Activated T-helper 17 cell treated with anti-CD3 and anti-CD28 coated beads, Interleukin-2, amount 50 U/mL, for 72 hours (primary cell): ENCODE measurements at regions not wholly inside any gene's neighbourhood (a gene's known extent, or its start where the extent isn't known, plus 50 kb on each side); places are given as distances from the start of the nearest gene placed in this dataset.
"Not testable (repeated sequence)": the region's sequence is repeated elsewhere in the genome, so short reads cannot be mapped to it uniquely, and the experiment has no call there.

ENCODE experiments used
- ATAC-seq: fragments of 150-1000 bp; cut with Tn5 transposase; replicated peaks from 2 replicates; pipeline ENCODE4 v1.10.0; 2021; ENCODE audit warnings: mild to moderate bottlenecking, moderate library complexity
- H3K27ac Mint-ChIP-seq: one replicate; pipeline ENCODE4 v1.8.0; 2022; ENCODE audit warnings: mixed read lengths
- H3K27me3 Mint-ChIP-seq: one replicate; pipeline ENCODE4 v1.8.0; 2022; ENCODE audit warnings: mixed read lengths
- H3K36me3 Mint-ChIP-seq: one replicate; pipeline ENCODE4 v1.8.0; 2022; ENCODE audit warnings: low read depth, mild to moderate bottlenecking, mixed read lengths
- H3K4me1 Mint-ChIP-seq: one replicate; pipeline ENCODE4 v1.8.0; 2022; ENCODE audit warnings: mixed read lengths
- H3K4me3 Mint-ChIP-seq: one replicate; pipeline ENCODE4 v1.8.0; 2022; ENCODE audit warnings: mild to moderate bottlenecking, mixed read lengths
- H3K9me3 Mint-ChIP-seq: one replicate; pipeline ENCODE4 v1.8.0; 2022; ENCODE audit warnings: mixed read lengths

GRCh38 chr5:68838157-68838718, 255.6 kb upstream of the SLC30A5 start:
- Mint-ChIP-seq H3K4me1 (no peaks in the 10 kb centered on the region), H3K27ac (no peak overlapping the region), H3K9me3 (no peaks in the 10 kb centered on the region), H3K36me3 (no peaks in the 10 kb centered on the region), H3K4me3 (no peak overlapping the region), H3K27me3 (peaks cover 4% of the 10 kb centered on the region)
- no peak for ATAC-seq

DNA sequence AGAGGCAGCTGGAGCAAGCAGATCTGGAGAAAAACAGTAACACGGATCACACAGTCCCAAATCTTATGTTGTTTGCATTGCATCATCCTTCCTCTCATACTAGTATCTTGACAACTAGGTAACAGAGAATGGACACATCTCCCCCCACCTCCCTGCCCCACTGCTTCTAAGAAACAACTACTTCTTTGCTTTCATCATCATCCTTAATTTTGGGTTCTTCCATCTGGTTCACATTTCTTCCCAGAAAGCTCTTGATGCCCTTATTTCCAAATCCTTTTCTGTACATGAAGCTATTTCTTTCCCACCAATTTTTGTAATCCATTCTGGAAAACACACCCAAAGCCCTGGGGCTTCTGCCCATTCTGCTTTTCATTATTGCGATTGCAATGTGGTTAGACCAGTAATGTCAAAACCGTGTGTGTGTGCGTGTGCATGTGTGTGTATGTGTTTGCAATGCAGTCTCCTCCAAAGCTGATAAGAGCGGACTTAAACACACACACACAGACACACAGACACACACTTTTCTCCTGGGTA, 254.7 kb upstream of the SLC30A5 start:
- Mint-ChIP-seq H3K4me3 (no peak overlapping the region), H3K36me3 (no peaks in the 10 kb centered on the region), H3K27ac (no peak overlapping the region), H3K27me3 (peaks cover 4% of the 10 kb centered on the region), H3K4me1 (no peaks in the 10 kb centered on the region), H3K9me3 (no peaks in the 10 kb centered on the region)
- ATAC-seq = no peak

GRCh38 chr5:68843624-68844364, 250.0 kb upstream of the SLC30A5 start:
- no peak overlapping the region for H3K27ac Mint-ChIP-seq
- H3K27me3 Mint-ChIP-seq = peaks cover 7% of the 10 kb centered on the region
- no peaks in the 10 kb centered on the region for H3K9me3 Mint-ChIP-seq

GRCh38 chr5:68845131-68845530, 248.7 kb upstream of the SLC30A5 start:
- Mint-ChIP-seq H3K27me3 (peaks cover 3% of the 10 kb centered on the region), H3K9me3 (no peaks in the 10 kb centered on the region), H3K4me3 (no peak overlapping the region), H3K36me3 (no peaks in the 10 kb centered on the region), H3K4me1 (no peaks in the 10 kb centered on the region), H3K27ac (no peak overlapping the region)
- ATAC-seq = no peak

More at GRCh38 chr5:68843624-68844364, 250.0 kb upstream of the SLC30A5 start:
- Mint-ChIP-seq H3K36me3 (no peaks in the 10 kb centered on the region), H3K4me1 (no peaks in the 10 kb centered on the region), H3K4me3 (no peak overlapping the region)
- ATAC-seq = no peak

- no peaks in the 10 kb centered on the region for H3K9me3 Mint-ChIP-seq
Observed at GRCh38 chr5:68846828-68847227, 247.0 kb upstream of the SLC30A5 start.

GRCh38 chr5:68848091-68848490, 245.7 kb upstream of the SLC30A5 start:
- no peaks in the 10 kb centered on the region for H3K9me3 Mint-ChIP-seq
- H3K27ac Mint-ChIP-seq = no peak overlapping the region
- peaks cover 7% of the 10 kb centered on the region for H3K27me3 Mint-ChIP-seq
- H3K4me3 Mint-ChIP-seq = no peak overlapping the region
- H3K36me3 Mint-ChIP-seq = no peaks in the 10 kb centered on the region
- no peak for ATAC-seq
- no peaks in the 10 kb centered on the region for H3K4me1 Mint-ChIP-seq

More at GRCh38 chr5:68846828-68847227, 247.0 kb upstream of the SLC30A5 start:
- Mint-ChIP-seq H3K27ac (no peak overlapping the region), H3K27me3 (peaks cover 7% of the 10 kb centered on the region), H3K4me1 (no peaks in the 10 kb centered on the region), H3K36me3 (no peaks in the 10 kb centered on the region), H3K4me3 (no peak overlapping the region)
- ATAC-seq = no peak

DNA sequence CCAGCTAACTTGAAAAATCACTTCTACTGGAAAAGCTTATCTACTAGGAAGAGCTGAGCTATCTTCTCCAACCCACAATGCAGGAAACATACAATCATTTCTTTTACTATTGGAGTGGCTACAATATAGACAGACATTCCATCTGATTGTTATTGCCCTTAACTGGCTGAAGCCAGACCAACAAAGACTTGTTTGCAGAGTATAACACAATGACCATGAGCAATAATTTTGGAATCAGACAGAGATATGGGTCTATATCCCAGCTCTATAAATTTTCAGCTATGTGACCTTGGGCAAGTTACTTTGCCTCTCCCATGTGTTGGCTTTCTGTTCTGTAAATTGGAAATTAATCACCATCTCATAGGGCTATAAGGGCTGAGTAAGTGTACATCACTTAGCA, 244.7 kb upstream of the SLC30A5 start:
- Mint-ChIP-seq H3K4me1 (no peaks in the 10 kb centered on the region), H3K4me3 (no peak overlapping the region), H3K36me3 (no peaks in the 10 kb centered on the region), H3K27me3 (peaks cover 7% of the 10 kb centered on the region), H3K27ac (no peak overlapping the region), H3K9me3 (no peaks in the 10 kb centered on the region)
- no peak for ATAC-seq

GRCh38 chr5:68849906-68850305, 243.9 kb upstream of the SLC30A5 start:
- H3K4me3 Mint-ChIP-seq = no peak overlapping the region

DNA sequence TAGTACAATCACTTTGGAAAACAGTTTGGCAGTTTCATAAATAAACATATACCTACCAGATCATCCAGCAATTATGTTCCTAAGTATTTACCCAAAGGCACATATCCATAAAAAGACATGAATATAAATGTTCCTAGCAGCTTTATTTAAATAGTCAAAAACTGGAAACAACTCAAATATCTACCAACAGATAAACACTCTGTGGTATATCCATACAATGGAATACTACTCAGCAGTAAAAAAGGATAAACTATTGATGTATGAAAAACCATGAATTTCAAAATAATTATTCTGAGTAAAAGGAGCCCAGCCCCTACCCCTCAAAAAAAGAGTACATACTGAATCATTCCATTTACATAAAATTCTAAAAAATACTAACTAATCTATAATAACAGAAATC, 232.7 kb upstream of the SLC30A5 start:
- H3K27me3 Mint-ChIP-seq = peaks cover 18% of the 10 kb centered on the region
- ATAC-seq = no peak
- no peak overlapping the region for H3K4me3 Mint-ChIP-seq
- no peaks in the 10 kb centered on the region for H3K4me1 Mint-ChIP-seq
- H3K36me3 Mint-ChIP-seq = no peaks in the 10 kb centered on the region
- no peaks in the 10 kb centered on the region for H3K9me3 Mint-ChIP-seq
- no peak overlapping the region for H3K27ac Mint-ChIP-seq

More at GRCh38 chr5:68849906-68850305, 243.9 kb upstream of the SLC30A5 start:
- H3K27ac Mint-ChIP-seq = no peak overlapping the region
- no peak for ATAC-seq
- H3K9me3 Mint-ChIP-seq = no peaks in the 10 kb centered on the region
- H3K27me3 Mint-ChIP-seq = peaks cover 7% of the 10 kb centered on the region
- H3K4me1 Mint-ChIP-seq = no peaks in the 10 kb centered on the region
- no peaks in the 10 kb centered on the region for H3K36me3 Mint-ChIP-seq

GRCh38 chr5:68862560-68862959, 231.3 kb upstream of the SLC30A5 start:
- H3K4me1 Mint-ChIP-seq = no peaks in the 10 kb centered on the region
- no peak overlapping the region for H3K4me3 Mint-ChIP-seq
- ATAC-seq = no peak
- peaks cover 22% of the 10 kb centered on the region for H3K27me3 Mint-ChIP-seq
- H3K36me3 Mint-ChIP-seq = no peaks in the 10 kb centered on the region
- H3K27ac Mint-ChIP-seq = no peak overlapping the region
- H3K9me3 Mint-ChIP-seq = no peaks in the 10 kb centered on the region

DNA sequence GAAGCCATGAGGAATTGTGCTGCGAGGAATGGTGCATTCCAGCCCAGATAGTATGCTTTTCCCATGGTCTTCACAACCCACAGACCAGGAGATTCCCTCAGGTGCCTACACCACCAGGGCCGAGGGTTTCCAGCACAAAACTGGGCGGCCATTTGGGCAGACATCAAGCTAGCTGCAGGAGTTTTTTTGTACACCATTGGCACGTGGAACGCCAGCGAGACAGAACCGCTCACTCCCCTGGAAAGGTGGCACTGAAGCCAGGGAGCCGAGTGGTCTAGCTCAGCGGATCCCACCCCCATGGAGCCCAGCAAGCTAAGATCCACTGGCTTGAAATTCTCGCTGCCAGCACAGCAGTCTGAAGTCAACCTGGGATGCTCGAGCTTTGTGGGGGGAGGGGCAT, 228.6 kb upstream of the SLC30A5 start:
- not testable (repeated sequence) for H3K9me3 Mint-ChIP-seq, H3K36me3 Mint-ChIP-seq, H3K4me1 Mint-ChIP-seq, ATAC-seq, H3K4me3 Mint-ChIP-seq, H3K27ac Mint-ChIP-seq
- H3K27me3 Mint-ChIP-seq = peaks cover 22% of the 10 kb centered on the region

DNA sequence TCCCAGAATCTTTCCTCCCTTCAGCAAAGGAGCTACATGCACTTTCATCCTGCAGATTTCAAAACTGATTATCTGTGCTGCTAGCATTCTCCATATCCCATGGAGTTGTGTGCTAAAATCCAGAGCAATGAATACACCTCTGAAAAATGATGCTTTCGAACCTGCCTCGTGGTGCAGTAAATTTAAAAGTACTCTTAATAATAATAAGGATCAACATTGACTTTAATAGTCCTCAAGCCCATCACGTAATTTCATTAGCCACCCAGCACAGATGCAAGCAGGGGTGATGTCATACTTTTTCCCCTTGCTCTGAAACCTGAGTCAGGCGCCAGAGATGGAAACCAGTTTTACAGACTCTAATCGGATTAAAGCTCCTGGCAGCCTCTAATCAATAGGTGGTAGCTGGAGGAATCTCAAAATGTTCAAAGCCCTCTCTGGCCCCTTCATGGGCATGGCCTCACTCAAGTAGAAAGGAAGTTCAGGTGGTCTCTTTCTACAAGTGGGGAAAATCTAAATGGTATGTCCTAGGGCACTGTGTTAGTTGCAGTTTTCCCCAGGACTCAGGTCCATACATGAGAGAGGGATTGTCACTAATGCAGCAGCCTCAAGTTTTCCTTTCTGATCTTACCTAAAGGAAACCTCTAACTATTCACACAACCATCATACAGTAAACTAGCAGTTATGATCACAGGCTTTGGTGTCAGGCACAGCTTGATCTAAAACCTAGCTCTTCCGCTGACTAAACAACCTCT, 221.6 kb upstream of the SLC30A5 start:
- H3K27ac Mint-ChIP-seq = no peak overlapping the region
- H3K27me3 Mint-ChIP-seq = no peaks in the 10 kb centered on the region
- no peak overlapping the region for H3K4me3 Mint-ChIP-seq
- no peak for ATAC-seq
- H3K4me1 Mint-ChIP-seq = no peaks in the 10 kb centered on the region
- H3K36me3 Mint-ChIP-seq = no peaks in the 10 kb centered on the region
- H3K9me3 Mint-ChIP-seq = no peaks in the 10 kb centered on the region

DNA sequence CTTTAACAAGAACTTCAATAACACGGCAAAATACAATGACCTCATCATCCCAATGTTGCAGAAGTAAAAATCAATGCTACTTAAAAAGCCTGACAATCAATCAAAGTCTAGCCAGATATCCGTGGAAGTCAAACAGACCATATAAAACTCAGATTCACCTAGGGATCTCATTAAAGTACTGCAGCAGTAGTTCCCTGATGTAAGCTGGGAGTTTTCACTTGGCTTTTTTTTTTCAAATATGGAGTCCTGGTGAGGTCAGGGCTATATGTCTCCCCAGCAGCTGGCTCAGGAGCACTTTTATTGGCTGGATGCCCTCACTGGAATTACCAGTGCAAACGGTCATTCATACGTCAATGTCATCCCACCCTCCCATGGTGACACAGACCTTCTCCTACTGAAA, 220.6 kb upstream of the SLC30A5 start:
- no peaks in the 10 kb centered on the region for H3K36me3 Mint-ChIP-seq
- no peaks in the 10 kb centered on the region for H3K27me3 Mint-ChIP-seq
- H3K9me3 Mint-ChIP-seq = no peaks in the 10 kb centered on the region
- no peak for ATAC-seq
- no peak overlapping the region for H3K4me3 Mint-ChIP-seq
- no peak overlapping the region for H3K27ac Mint-ChIP-seq
- no peaks in the 10 kb centered on the region for H3K4me1 Mint-ChIP-seq

DNA sequence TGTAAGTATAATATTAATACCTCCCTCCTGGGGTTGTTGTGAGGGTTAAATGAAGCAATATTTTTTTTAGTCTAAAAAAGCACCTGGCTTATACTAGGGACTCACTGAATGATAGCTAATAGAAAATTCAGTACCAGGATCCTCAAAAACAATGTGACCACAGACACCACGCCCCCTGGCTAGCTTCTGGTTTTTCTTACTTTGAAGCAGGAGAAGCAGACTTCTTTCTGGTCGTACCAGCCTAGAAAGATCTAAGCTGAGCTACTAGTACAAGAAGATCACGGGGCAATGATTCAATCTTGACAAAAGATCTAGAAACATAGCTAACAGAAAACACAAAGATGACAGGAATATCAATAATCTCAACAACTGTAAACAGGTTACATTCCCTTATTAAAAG, 218.5 kb upstream of the SLC30A5 start:
- Mint-ChIP-seq H3K9me3 (no peaks in the 10 kb centered on the region), H3K27ac (no peak overlapping the region), H3K4me3 (no peak overlapping the region), H3K36me3 (no peaks in the 10 kb centered on the region), H3K4me1 (no peaks in the 10 kb centered on the region), H3K27me3 (no peaks in the 10 kb centered on the region)
- no peak for ATAC-seq

DNA sequence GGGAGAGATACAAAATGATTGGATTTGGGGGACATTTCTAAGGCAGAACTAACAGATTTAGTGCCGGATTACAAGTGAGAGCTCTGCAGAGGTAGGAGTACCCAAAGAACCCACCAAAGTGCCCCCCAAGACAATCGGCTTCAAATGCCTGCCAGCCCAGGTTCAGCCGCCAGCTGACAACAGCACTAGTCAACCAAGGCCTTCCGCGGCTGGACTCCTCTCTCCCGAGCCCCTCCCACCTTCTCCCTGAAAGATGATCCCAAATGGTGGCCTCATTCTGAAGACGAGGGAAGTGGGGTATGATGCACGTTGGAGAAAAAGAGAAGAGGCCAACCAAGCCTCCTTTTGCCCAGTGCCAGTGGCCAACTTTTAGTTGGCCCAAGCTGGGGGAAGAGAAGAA, 210.4 kb upstream of the SLC30A5 start:
- no peak overlapping the region for H3K27ac Mint-ChIP-seq
- no peak for ATAC-seq

More for the DNA sequence above, 210.4 kb upstream of the SLC30A5 start:
- Mint-ChIP-seq H3K4me1 (peaks cover 15% of the 10 kb centered on the region), H3K4me3 (no peak overlapping the region), H3K36me3 (no peaks in the 10 kb centered on the region), H3K9me3 (peaks cover 5% of the 10 kb centered on the region), H3K27me3 (no peaks in the 10 kb centered on the region)
